ENCODE measurements at regions not wholly inside any gene's neighbourhood (a gene's known extent, or its start where the extent isn't known, plus 50 kb on each side); places are given as distances from the start of the nearest gene placed in this dataset.
A peak's percentile ranks its signal among the peaks of the same experiment; 100 is the strongest.
"Not testable (repeated sequence)": the region's sequence is repeated elsewhere in the genome, so short reads cannot be mapped to it uniquely, and the experiment has no call there.

DNA sequence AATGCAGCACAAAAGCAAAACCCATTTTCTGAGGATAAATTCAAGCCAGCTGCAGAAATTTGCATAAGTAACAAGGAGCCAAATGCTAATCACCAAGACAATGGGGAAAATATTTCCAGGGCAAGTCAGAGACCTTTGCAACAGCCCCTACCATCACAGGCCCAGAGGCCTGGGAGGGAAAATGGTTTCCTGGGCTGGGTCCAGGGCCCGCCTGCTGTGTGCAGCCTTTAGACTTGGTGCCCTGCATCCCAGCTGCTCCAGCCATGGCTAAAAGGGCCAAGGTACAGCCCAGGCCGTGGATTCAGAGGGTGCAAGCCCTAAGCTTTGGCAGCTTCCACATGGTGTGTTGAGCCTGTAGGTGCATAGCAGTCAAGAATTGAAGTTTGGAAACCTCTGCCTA is 309.5 kb upstream of the SGCG start:
- DNase-seq = no peak

GRCh38 chr13:22874839-22875238 is 305.9 kb upstream of the SGCG start:
- no peak for DNase-seq

- DNase-seq = no peak
Measured at GRCh38 chr13:22877421-22877820, 303.4 kb upstream of the SGCG start.

- DNase-seq = no peak
Measured at GRCh38 chr13:22880741-22881720, 299.7 kb upstream of the SGCG start.

- not testable (repeated sequence) for DNase-seq
Measured at GRCh38 chr13:22881721-22882608, 298.8 kb upstream of the SGCG start.

DNA sequence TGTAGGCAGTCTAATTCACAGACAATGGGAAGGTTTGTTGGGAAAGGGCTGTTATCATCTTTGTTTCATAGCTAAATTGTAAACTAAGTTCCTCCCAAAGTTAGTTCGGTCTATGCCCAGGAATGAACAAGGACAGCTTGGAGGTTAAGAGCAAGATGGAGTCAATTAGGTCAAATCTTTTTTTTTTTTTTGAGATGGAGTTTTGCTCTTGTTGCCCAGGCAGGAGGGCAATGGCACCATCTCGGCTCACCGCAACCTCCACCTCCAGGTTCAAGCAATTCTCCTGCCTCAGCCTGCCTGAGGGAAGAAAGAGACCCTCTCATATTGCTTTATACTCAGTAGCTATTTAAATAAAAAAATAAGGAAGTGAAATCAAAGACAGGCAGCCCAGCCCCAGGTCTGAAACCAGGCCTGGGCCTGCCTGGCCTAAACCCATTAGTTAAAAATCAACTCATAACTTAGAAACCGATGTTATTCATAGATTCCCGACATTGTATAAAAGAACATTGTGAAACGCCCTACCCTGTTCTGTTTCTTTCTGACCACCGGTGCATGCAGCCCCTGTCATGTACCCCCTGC is 297.4 kb upstream of the SGCG start:
- no peak for DNase-seq

DNA sequence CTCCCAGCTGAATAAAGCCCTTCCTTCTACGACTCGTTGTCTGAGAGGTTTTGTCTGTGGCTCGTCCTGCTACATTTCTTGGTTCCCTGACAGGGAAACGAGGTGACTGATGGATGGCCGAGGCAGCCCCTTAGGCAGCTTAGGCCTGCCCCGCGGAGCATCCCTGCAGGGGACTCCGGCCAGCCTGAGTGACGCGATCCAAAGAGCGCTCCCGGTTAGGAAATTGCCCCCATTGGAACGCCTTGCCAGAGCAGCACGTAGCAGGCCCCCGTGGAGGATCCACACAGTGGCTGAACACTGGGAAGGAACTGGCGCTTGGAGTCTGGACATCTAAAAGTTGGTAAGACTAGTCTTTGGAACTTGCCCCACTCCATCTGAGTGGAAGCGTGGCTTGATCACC is 296.8 kb upstream of the SGCG start:
- DNase-seq = peak; percentile 77

DNA sequence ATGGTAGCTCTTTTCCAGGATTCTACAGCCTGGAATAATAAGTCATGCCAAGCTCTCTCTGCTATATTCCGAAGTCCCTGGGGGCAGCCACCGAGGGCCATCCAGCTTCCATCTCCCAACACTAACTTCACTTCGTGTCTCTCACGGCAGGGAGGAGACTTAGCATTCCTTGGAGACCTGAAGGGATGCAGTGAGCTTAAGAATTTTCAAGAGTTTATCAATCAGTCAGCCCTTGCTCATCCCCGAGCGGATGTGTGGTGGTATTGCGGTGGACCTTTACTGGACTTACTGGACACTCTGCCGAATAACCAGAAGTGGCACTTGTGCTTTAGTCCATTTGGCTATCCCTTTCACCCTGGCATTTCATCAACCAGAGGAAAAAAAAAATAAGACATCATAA is 294.7 kb upstream of the SGCG start:
- DNase-seq = not testable (repeated sequence)

GRCh38 chr13:22889376-22889775 is 291.4 kb upstream of the SGCG start:
- not testable (repeated sequence) for DNase-seq

DNA sequence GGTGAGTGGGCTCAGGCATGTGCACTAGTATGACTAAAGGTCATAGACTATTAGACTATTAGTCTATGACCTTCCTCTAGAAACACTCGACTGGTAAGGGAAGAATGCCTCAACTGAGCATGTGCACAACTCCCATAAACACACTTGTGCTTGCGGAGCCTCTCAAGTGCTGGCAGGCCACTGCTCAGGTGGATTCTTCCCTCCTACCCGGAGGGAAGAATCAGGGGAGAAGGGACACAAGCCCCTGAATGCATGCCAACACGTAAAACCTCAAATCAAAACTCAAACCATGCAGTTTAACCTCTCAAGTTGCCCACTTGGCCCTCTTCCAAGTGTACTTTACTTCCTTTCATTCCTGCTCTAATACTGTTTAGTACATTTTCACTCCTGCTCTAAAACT is 287.6 kb upstream of the SGCG start:
- no peak for DNase-seq

- no peak for DNase-seq
Measured at GRCh38 chr13:22893777-22894176, 287.0 kb upstream of the SGCG start.

DNA sequence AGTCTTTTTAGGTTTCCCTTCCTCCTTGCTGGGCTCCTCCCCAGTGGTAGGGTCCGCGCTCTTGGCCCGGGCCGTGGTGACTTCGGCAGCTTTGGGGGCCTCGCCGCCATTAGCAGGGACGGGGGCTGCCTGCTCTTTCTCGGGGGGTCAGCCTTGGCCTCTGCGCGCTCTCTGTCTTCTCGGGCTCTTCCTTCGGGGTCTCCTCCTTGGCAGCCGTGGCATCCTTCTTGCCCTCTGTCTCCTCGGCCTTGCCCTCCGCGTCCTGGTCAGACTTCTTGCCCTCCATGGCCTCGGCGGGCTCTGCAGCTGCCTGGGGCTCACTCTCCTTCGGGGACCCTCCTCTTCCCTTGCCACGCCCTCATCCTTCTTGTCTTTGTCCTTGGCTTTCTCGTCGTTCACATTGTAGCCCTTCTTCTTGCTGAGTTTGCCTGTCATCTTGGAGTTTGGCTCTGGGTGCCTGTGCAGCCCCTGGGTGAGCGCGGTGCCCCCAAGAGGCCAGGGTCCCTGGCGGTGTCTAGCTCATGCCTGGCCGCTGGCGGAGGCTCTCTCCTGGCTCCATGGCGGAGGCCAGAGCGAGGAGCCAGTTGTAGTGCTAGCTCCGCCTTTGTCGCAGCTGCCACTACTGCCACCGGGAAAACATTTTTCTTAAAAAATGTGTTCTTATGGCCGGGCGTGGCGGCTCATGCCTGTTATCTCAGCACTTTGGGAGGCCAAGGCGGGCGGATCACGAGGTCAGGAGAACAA is 283.0 kb upstream of the SGCG start:
- DNase-seq = no peak

GRCh38 chr13:22900416-22900951 is 280.3 kb upstream of the SGCG start:
- DNase-seq = not testable (repeated sequence)

DNA sequence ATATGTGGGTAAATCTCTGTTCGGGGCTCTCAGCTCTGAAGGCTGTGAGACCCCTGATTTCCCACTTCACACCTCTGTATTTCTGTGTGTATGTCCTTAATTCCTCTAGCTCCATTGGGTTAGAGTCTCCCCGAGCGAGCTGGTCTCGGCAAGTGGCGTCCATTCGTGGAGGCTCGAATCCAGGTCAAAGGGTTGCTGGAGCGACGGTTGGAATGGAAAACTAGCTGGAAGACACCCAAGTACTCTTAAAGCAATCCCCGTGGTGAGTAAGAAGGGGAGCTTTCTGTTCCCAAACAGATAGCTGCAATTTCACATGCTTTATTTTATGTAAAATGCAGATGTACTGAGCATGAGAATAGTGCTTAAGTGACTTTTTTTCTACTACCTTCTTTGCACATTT is 277.5 kb upstream of the SGCG start:
- DNase-seq = no peak

DNA sequence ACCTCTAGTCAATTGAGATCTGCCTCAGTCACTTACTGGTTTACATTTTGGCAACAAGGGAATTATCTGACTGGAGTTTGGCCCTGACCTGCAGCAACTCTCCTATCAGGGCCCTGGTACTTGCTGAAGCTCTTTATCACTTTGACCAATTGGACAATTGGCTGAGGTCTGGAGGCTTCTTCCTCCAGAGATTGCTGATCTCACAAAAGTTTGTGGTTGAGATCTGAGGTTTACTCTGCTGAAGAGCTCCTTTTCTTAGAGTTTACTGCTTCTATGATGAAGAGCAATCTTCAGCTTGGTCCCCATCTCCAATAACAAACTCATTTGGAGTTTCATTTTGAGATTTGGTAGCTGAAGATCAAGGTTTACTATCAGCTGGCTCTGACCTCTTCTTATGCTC is 276.9 kb upstream of the SGCG start:
- no peak for DNase-seq

- peak; percentile 90 for DNase-seq
Measured at GRCh38 chr13:22915442-22916082, 265.2 kb upstream of the SGCG start.

DNA sequence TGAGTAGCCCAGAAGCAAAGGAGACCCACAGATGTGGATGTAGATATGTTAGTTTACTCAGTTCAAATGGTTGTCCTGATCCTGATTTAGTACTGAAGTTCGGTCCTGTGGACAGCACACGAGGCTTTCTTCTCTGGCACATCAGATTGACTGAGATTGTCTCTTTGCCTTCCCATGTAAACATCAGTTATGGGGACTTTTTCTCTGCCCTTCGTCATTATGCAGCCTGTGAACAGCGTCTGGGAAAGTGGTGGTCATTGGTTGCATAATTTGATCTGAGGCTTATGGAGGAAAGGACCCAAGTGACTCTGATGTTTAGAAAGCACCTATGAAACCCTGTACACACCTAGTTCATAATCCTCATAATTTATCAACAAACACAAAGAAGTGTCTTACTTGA is 264.5 kb upstream of the SGCG start:
- not testable (repeated sequence) for DNase-seq

- peak; percentile 96 for DNase-seq
Measured at GRCh38 chr13:22925881-22926747, 254.7 kb upstream of the SGCG start.

- no peak for DNase-seq
Measured at GRCh38 chr13:22926748-22927400, 253.9 kb upstream of the SGCG start.

DNA sequence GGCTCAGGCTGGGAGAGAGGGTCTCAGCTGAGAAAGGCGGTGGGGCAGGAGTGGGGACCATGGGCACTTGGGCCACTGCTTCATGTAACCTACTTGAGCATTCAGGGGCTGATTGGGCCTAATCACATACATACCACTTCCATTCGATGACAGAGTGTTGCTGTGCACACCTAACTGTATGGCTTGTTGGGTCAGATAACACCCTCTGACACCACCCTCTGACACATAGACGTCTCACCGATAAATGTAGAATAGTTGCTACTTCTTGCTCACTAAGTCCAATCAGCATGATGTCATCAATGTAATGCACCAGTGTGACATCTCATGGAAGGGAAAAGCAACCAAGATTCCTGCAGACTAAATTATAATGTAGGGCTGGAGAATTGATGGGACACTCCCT is 252.9 kb upstream of the SGCG start:
- not testable (repeated sequence) for DNase-seq
